ENCODE measurements at regions not wholly inside any gene's neighbourhood (a gene's known extent, or its start where the extent isn't known, plus 50 kb on each side); places are given as distances from the start of the nearest gene placed in this dataset.

GRCh38 chr4:3343358-3343757, 50.5 kb downstream of the RGS12 start:
- DNase-seq = no peak

- no peak for DNase-seq
These were observed 51.3 kb downstream of the RGS12 start for GRCh38 chr4:3344104-3344503.

GRCh38 chr4:3344596-3344995, 51.8 kb downstream of the RGS12 start:
- no peak for DNase-seq

- DNase-seq = no peak
These were observed 52.6 kb downstream of the RGS12 start for GRCh38 chr4:3345384-3345783.

GRCh38 chr4:3346146-3346545, 53.3 kb downstream of the RGS12 start:
- DNase-seq = peak; percentile 44 to 75 (median 72)

GRCh38 chr4:3347871-3348270, 55.0 kb downstream of the RGS12 start:
- DNase-seq = no peak

GRCh38 chr4:3348621-3349020, 55.8 kb downstream of the RGS12 start:
- peak in 1 of 3 experiments; percentile 9 for DNase-seq

GRCh38 chr4:3349116-3349515, 56.3 kb downstream of the RGS12 start:
- no peak for DNase-seq

GRCh38 chr4:3351997-3352396, 59.2 kb downstream of the RGS12 start:
- no peak for DNase-seq

- DNase-seq = no peak
These were observed 59.7 kb downstream of the RGS12 start for GRCh38 chr4:3352505-3352904.

GRCh38 chr4:3352941-3353594, 60.2 kb downstream of the RGS12 start:
- DNase-seq = peak in 1 of 3 experiments; percentile 37

- DNase-seq = no peak
These were observed 61.1 kb downstream of the RGS12 start for GRCh38 chr4:3353752-3354454.

GRCh38 chr4:3354455-3354811, 61.6 kb downstream of the RGS12 start:
- DNase-seq = no peak

GRCh38 chr4:3355266-3355748, 62.5 kb downstream of the RGS12 start:
- no peak for DNase-seq

GRCh38 chr4:3358656-3359055, 65.8 kb downstream of the RGS12 start:
- no peak for DNase-seq

- no peak for DNase-seq
These were observed 68.0 kb downstream of the RGS12 start for GRCh38 chr4:3360777-3361176.

GRCh38 chr4:3361406-3361805, 68.6 kb downstream of the RGS12 start:
- DNase-seq = no peak

- no peak for DNase-seq
These were observed 69.1 kb downstream of the RGS12 start for GRCh38 chr4:3361896-3362295.

- no peak for DNase-seq
These were observed 69.8 kb downstream of the RGS12 start for GRCh38 chr4:3362431-3363287.

GRCh38 chr4:3363411-3364141, 70.8 kb downstream of the RGS12 start:
- no peak for DNase-seq

GRCh38 chr4:3364199-3364598, 71.4 kb downstream of the RGS12 start:
- no peak for DNase-seq

- no peak for DNase-seq
These were observed 72.0 kb downstream of the RGS12 start for GRCh38 chr4:3364634-3365314.

All from NCI-H1417 (cell line).